HPDE6-E6E7 (cell line): ENCODE measurements at regions not wholly inside any gene's neighbourhood (a gene's known extent, or its start where the extent isn't known, plus 50 kb on each side); places are given as distances from the start of the nearest gene placed in this dataset.

Source experiments
- DNase-seq: peaks from one replicate; pipeline ENCODE4 v3.0.0; 2011; ENCODE audit warnings: missing footprints; ENCODE audit errors: extremely low spot score

GRCh38 chr22:49640366-49641095, 187.1 kb downstream of the BRD1 start:
- no peak for DNase-seq

- DNase-seq = no peak
These were observed 187.7 kb downstream of the BRD1 start for GRCh38 chr22:49639956-49640355.

- DNase-seq = no peak
These were observed 188.9 kb downstream of the BRD1 start for GRCh38 chr22:49638788-49639187.

GRCh38 chr22:49638001-49638400, 189.7 kb downstream of the BRD1 start:
- no peak for DNase-seq

GRCh38 chr22:49637255-49637760, 190.4 kb downstream of the BRD1 start:
- no peak for DNase-seq

- no peak for DNase-seq
These were observed 191.0 kb downstream of the BRD1 start for GRCh38 chr22:49636649-49637048.

GRCh38 chr22:49636214-49636613, 191.5 kb downstream of the BRD1 start:
- DNase-seq = no peak

- DNase-seq = no peak
These were observed 193.5 kb downstream of the BRD1 start for GRCh38 chr22:49634006-49634772.

GRCh38 chr22:49633010-49633324, 194.7 kb downstream of the BRD1 start:
- DNase-seq = no peak

- no peak for DNase-seq
These were observed 195.3 kb downstream of the BRD1 start for GRCh38 chr22:49632199-49633009.

- DNase-seq = no peak
These were observed 197.2 kb downstream of the BRD1 start for GRCh38 chr22:49630448-49630946.

- no peak for DNase-seq
These were observed 197.9 kb downstream of the BRD1 start for GRCh38 chr22:49629586-49630447.

GRCh38 chr22:49629261-49629570, 198.5 kb downstream of the BRD1 start:
- no peak for DNase-seq

GRCh38 chr22:49628391-49629260, 199.0 kb downstream of the BRD1 start:
- DNase-seq = no peak

GRCh38 chr22:49627217-49628181, 200.2 kb downstream of the BRD1 start:
- DNase-seq = no peak

- no peak for DNase-seq
These were observed 201.1 kb downstream of the BRD1 start for GRCh38 chr22:49626361-49627216.

- no peak for DNase-seq
These were observed 203.1 kb downstream of the BRD1 start for GRCh38 chr22:49624421-49625177.

GRCh38 chr22:49623715-49624114, 204.0 kb downstream of the BRD1 start:
- no peak for DNase-seq
